Activated naive CD4-positive, alpha-beta T cell treated with Interleukin-2 at 50 U/mL for 16 hours (primary cell): ENCODE measurements at regions not wholly inside any gene's neighbourhood (a gene's known extent, or its start where the extent isn't known, plus 50 kb on each side); places are given as distances from the start of the nearest gene placed in this dataset.

Experiments
- DNase-seq: peaks from one replicate; pipeline ENCODE4 v3.0.0-alpha.2; 2020

DNA sequence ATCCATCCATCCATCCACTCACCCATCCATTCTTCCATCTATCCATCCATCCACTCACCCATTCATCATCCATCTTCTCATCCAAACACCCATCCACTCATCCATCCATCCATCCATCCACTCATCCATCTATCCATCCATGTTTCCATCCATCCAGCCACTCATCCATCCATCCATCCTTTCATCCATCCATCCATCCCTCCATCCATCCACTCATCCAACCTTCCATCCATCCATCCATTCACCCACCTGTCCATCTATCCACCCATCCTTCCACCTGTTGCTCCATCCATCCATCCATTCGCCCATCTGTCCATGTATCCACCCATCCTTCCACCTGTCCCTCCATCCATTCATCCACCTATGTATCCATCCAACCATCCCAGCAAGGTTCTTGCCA is 378.4 kb upstream of the PFKP start:
- no peak for DNase-seq

DNA sequence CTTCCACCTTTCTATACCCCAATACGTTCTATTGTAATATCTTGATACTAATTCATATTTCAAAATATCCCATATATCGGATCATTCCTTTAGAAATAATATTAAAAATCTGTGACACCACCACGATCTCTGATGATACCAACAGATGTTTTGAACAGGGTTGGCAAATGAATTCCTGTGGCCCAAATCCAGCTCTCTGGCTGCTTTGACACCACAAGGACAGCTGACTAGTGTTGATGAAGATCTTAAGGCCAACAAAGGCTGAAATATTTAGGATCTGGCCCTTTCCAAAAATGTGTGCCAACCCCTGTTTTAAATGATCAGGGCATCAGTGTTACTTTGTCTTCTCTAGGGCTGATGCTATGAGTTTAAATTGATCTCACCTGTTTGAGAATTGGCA is 380.7 kb upstream of the PFKP start:
- DNase-seq, result no peak

DNA sequence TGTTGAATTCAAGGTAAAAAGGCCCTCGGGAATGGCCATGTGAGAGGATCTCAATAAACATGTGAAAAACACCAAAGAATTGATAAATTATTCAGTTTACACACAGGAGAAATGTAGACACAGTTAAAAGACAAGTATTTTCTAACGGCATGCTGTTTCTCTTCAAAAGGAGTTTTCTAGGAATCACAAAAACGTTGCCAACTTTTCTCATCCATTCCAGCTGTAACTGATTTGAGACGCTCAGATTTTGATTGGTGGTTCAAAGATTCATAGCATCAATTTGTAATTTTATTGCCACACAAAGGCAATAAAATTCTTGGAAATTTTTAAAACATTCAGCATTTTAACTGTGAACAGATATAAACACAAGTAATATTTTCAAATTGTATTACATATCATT is 384.9 kb upstream of the PFKP start:
- DNase-seq, result no peak

DNA sequence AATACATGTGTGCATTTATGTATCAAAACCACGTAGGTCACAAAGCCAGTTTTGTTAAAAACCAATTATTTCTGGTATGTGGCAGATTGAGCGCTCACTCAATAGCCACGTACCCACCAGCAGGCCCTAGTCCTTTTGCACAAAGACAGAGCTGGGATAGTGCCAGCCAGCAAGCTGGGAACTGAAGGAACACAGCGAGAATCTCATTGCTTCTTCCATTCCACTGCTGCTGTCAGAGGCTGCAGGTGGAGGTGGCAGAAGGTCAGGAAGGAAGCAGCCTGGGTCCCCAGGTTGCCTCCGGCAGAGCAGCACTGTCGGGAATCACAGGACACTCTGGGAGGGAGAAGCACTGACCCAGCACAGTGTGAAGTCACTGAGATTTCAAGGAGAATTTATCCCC is 385.5 kb upstream of the PFKP start:
- no peak for DNase-seq

DNA sequence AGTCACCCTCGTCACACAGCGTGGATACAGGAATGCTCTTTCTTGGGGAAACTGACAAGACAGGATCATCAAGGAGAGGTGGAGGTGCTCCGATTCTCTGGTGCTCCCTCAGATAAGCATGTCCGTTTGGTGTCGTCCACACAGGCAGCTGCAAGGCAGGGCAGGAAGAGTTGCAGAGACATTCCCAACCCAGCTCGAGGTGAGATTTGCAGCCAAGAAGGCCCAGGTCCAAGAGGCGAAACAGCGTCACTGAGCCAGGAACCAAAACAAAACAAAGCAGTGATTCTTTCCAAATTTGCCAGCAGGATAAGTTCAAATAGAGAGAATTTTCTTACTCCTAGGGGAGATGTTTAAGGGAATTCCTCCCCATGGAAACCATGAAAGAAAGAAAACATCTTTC is 386.5 kb upstream of the PFKP start:
- no peak for DNase-seq

DNA sequence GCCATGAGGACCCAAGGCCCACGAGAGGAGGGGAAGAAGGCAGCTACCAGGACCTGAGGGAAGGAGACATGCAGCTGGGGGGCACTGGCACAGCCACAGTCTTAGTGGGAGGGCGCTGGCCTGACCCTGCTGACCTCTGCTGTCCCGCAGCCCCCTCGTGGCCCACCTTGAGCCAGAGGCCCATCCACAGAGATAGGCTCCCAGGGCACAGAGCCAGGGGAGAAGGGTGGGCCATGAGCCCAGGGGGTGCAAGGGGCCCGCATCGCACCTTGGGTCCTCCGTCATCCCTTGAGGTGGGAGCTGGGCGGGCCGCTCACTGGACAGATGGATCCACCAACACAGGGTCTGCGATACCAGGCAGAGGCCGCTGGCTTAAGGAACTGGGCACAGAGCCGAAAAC is 387.7 kb upstream of the PFKP start:
- no peak for DNase-seq

DNA sequence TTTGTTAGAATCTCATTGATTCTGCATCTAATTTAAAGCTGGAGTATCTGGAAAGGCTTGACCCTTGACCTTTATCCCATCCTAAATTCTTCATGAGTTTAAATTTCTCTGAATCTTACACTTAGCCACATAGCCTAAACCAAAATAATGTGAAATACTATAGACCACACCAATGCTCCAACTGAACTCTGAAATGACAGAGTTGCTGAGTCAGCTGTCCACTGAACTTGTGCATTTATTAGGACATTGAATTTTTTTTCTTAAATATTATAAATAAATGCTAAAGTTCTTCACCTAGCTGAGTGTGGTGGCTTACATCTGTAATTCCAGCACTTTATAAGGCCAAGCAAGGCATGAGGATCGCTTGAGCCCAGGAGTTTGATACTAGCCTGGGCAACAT is 390.9 kb upstream of the PFKP start:
- no peak for DNase-seq

DNA sequence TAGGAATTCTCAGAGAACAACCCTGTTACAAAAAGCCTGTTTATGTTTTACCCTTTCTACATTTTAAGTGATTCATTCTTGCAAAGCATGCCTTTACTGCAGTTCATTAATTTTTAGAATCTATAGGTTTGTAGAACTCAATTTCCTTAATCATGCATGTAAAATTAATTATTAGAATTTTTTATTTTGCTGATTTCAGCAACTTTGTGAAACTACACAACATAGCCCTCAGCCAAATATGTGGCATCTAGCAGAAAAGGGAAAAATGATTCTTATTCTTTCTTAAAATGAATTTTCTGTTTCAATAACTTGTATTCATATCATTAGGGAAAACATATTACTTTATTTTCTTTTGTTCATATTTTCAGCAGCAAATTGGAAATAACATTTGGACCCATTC is 392.9 kb upstream of the PFKP start:
- DNase-seq, result no peak

DNA sequence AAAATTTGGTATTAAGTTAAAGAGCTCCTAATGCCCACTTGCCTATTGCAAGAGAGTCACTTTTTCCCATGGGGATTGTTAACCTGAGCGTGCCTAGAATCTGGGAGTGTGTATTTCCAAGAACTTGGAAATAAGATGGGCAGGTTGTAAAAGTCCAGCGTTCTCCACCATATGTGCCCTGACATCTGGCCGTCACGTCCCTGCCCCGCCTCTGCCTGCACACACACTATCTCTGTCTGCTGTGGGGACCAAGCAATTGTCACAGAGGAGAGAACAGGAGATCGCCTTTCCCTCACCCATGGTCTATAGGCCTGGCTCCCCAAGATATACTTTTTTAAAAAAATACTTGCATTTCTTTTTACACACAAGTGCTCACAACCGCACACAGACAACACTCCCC is 396.5 kb upstream of the PFKP start:
- DNase-seq, result no peak

DNA sequence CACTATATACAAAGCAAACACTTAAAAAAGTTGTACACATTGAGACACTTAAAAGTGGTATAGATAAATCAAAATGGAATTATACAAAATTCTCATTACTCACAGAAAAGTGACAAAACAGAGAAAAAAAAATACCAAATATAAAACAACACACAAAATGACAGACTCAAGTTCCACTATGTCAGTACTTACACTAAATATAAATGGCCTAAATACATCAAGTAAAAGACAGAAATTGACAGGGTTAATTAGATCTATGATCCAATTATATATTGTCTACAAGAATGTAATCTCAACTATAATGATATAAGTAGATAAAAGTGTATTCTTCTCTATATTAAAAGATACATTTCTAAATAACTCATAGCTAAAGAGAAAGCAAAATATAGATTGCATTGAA is 401.6 kb upstream of the PFKP start:
- DNase-seq, result no peak

DNA sequence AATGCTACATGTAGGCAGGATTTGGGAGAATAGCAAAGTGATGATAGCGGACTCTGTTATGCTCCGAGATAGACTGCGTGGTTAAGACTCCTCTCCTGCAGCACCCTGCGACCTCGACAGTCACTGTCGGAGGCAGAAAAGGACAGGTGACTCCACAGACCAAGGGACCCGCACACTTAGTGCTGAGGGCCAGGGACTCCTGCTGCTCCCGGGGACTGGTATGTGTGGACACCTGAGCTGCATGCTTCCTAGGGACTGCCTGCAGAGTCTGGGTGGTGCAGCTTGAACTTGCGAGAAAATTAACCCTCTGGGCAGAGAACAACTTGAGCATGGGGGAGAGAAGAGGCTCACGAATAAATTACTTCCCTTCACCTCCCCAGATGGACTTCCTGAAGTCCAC is 407.1 kb upstream of the PFKP start:
- DNase-seq, result no peak

DNA sequence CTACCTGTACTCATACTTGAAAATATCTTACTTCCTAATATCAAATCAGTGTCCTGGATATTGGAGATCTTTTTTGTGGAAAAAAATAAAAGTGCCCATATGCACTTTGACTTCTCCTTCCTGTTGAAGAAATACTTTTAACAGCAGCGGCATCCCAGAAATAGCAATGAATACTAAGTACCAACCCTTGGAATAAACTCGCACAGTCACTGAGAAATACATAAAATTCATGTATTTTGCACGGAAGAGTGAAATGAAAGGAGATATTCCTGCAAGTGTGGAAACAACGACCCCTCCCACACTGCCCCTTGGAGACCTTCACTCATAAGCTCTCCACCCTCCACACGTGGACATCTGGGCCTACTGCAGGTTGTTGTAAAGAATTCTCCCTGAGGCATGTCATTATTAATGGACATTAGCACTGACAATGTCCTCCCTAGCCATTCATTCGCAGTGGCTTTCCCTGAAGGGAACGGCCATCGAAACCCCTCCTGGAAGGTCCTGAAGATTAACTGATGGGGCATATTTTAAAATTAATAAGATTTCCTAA is 407.6 kb upstream of the PFKP start:
- no peak for DNase-seq

DNA sequence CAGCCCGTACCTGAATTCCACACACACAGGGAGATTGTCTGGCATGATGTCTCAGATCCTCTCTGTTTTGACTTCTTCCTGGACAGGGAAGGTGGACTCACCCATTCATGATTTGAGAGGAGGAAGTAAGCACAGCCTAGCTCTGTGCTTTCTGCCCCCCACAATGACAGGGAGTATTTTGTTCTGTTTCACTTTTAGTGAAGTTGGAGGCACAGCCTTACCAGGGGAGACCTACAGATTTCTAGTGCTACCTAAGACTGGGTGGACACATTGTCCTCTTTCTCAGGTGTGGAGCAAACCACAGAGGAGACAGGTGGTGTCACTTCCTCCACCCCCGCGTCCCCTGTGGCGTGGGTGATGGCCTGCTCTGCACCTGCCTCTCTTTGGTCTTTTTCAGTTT is 408.6 kb upstream of the PFKP start:
- no peak for DNase-seq

DNA sequence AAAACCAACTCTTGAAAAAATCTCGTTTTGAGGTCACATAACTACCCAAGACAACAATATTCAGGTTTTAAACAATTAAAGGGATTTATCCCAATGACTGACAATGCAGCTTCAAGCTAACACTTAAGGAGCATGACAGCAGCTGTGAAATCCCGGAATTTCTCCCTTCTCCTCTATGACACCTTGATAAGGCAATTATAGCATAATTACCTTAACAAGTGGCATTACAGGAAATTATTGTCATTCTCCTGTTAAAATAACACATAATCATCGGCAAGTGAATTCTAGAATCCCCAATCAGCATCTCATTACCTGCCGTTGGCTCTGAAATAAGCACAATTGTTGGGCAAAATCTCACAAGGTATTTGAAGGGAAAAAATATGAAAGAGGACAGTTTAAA is 417.0 kb upstream of the PFKP start:
- DNase-seq, result no peak

DNA sequence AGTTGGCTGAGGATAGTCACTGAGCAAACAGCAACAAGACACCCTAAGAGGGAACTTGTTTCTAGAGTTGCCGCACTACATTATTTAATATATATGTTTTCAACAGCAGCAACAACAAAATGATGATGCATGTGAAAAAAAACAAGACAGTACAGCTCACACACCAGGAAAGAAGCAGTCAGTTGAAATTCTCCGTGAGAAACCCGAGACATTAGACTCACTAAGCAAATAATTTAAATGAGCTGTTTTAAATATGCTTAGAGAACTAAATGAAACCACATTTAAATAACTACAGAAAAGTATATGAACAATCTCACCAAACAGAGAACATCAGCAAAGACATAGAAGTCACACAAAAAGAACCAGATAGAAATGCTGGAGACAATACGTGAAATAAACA is 426.3 kb upstream of the PFKP start:
- DNase-seq, result no peak

DNA sequence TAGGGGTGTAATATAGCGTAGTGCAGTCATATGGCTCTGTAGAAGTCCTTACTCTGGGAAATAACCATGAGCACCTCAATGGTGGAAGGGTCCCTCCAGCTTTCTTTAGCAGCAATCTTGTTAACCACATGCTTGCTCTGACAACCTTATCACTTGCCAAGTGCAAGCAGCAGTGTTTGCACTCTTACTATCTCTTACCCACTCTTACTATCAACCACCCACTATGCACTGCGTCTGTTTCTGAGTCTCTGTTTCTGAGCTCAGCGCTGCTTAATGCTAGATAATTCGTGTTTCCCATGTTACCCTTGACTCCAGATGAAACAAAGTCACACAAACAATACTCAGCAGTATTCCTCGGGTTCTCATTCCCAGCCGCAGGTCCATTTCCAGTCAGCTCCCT is 433.7 kb upstream of the PFKP start:
- no peak for DNase-seq

DNA sequence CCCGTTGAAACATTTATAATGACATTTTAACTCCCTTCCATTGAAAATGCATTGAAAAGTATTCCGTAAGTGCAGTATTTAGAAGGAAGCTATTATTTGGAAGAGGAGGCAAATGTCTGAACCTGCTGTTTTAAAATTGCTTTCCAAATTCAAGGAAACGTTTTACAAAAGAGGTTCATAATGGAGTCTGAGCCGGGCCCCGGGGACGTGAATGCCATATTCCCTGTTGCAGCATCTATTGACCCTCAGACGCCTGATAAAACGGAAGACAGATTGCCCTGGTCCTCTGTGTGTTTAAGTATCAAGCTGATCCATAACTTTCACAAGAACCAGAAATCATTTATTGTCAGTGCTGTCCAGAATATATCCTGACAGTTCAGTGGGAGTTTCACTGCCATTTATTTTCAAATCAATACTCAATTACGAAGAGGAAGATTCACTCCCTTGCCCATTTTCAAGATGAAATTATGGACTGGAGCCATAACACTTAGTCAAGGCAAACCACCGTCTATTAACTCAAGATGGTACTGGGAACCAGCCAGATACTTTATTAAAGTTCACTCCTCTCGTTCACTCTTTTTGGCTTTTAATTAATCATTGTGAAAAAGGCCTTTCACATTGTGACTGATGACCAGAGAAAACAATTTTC is 435.7 kb upstream of the PFKP start:
- no peak for DNase-seq

DNA sequence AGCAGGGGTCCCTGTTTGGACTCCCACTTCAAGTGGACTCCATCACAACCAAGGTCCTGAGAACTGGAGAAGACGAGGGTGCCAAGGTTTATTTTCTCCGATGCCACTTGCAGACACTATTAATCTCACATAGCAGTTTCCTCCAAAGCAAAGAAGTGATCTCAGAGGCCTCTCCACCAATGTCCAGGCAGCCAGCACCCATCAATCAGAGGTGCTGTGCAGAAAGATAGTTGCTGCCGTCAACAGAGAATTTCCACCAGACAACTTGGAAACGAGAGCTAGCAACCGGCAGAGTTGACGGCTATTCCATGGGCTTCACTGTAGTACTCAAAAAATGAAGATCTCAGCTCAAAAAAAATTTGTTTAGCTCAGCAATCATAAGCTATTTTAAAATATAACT is 438.6 kb upstream of the PFKP start:
- DNase-seq, result no peak

DNA sequence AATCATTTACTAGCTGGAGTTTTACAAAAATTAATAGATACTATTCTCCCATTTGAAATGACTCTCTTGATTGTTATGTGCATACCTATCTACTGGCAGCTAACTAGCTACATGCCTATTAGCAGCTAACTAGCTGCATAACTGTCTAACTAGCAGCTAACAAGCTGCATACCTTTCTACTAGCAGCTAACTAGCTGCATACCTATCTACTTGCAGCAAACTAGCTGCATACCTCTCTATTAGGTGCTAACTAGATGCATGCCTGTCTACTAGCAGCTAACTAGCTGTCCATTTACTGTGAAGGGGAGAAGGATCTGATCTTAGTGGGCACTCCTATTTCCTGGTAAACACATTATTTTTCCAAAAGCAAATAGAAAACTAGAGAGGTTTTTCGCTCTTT is 439.4 kb upstream of the PFKP start:
- no peak for DNase-seq

DNA sequence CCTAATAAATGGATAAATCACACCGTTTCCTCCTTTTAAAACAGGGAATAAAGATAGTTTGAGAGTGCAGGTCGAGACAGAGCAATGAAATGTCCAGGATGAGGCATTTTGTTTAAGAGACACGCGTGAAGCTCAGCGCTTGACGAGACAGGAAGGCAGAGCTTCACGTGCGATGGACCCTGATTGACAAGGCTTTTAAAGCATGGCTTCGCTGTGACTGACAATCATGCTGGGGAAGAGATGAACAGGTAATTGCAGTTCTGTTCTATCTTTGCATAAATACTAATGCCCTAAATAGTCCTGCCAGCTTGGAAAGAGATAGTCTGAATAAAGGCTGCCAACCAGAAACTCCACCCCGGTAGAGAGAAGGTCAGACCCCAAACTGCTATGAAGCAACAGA is 442.3 kb upstream of the PFKP start:
- DNase-seq, result no peak

DNA sequence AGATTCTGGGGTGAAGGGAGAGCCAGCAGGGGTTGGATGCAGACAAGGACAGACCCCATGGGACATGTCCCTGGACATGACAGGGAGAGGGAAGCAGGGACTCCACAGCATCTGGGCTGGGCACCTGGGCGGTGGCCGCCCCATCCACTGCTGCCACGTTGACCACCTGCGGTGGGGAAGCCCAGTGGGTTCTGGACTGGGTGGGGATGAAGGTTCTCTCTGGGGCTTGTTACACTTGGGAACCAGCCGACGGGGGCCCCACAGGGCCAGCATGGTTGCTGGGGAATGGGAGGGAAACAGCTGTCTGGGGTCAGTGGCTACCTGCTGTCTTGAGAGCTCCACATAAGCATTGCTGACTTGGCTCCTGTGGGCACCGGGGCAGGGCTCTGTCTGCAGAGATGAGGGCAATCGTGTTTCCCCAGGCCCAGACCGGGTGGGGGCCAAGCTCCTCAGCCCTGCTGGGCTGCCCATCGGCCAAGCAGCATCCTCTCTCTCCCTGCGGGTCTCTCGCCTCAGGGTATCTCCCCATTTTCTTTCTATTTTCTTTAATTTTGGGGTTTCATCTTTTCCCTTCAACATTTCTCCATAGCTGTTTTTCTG is 443.6 kb upstream of the PFKP start:
- no peak for DNase-seq

DNA sequence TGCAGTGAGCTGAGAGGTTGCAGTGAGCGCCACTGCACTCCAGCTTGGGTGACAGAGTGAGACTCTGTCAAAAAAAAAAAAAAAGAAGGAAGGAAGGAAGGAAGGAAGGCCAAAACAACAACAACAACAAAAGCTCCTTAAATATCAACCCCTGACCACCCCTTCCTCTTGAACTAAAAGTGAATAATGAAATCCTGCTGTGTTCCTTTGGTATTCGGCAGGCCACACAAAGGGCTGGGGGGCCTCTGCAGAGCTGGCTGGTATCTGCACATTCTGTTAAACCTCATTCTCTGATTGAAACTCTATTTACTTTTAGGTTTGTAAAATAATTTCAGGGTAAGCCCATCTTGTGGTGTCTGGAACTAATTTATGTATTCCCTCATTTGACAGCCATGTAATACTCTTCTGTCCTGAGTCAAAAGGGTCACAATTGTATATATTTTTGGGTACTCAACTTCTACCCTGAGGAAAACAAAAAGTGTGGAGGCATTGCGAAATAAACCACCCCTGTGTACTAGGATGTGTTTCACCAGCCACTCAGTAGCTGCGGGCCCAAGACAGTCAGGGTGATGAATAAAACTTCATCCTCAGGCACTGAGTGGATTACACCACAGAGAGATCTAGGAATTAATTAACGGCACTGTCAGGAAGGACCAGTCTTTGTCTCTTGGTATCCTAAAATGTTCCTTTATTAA is 446.4 kb upstream of the PFKP start:
- no peak for DNase-seq

DNA sequence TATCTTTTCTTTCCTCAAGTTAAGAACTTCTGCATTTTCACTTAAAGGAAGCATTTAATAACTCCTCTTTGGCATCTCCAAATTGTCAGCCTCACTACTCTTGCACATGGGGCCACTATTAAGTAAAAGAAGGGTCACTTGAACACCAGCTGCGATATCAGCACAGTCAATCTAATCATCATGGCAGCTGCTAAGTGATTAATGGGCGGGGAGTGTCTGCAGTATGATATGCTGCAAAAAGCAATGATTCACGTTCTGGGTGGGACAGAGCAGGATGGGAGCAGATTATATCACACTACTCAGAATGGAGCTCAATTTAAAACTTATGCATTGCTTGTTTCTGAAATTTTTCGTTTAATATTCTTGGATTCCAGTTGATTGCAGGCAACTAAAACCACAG is 447.4 kb upstream of the PFKP start:
- DNase-seq, result no peak

DNA sequence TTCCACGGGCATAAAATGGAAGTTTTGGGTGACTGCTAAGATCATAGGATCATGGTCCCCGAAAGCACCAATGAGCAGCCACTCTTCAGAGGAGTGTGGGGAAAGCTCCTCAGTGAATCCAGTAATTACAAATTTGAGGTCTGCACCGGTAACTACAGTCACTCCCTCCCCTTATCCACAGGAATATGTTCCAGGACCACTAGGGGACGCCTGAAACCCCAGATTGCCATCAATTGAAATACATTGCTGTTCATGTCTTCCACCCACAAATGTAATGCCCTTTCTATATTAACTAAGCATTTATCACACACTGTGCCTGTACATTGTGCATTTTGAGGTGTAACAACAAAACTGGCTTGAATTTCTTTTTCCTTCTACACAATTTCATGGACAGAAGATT is 447.9 kb upstream of the PFKP start:
- no peak for DNase-seq

DNA sequence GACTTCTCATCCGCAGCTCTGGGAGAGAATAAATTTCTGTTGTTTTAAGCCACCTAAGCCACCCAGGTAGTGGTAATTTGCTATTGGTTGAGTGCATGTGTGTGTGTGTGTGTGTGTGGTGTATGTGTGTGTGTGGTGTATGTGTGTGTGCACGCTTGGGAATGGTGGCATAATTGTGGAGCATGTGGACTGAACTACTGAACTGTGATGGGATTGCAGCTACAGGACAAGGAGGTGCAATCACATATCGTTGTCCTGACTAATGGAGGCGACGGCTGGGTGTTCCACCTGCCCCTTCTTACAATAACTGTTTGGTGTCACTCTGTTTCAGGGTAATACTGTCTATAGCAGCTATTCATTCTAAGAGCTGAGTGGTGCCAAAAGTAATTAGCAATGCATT is 448.7 kb upstream of the PFKP start:
- no peak for DNase-seq
